Ectodermal cell (in vitro differentiated cells): ENCODE measurements at regions not wholly inside any gene's neighbourhood (a gene's known extent, or its start where the extent isn't known, plus 50 kb on each side); places are given as distances from the start of the nearest gene placed in this dataset.
"Not testable (repeated sequence)": the region's sequence is repeated elsewhere in the genome, so short reads cannot be mapped to it uniquely, and the experiment has no call there.

Source experiments
- H3K27ac ChIP-seq: 2 replicates; pipeline ENCODE4 v1.7.0; 2013; ENCODE audit warnings: mild to moderate bottlenecking, low read depth, low read length; ENCODE audit not compliant: insufficient read depth, poor library complexity, severe bottlenecking
- H3K27me3 ChIP-seq: 2 replicates; pipeline ENCODE4 v1.7.0; 2013; ENCODE audit warnings: mild to moderate bottlenecking, low read length; ENCODE audit not compliant: insufficient read depth, control insufficient read depth, poor library complexity, severe bottlenecking
- H3K36me3 ChIP-seq: one replicate; pipeline ENCODE4 v1.7.0; 2013; ENCODE audit warnings: low read length; ENCODE audit not compliant: control insufficient read depth, insufficient read depth
- H3K4me1 ChIP-seq: one replicate; pipeline ENCODE4 v1.7.0; 2013; ENCODE audit warnings: low read length; ENCODE audit not compliant: control insufficient read depth, insufficient read depth
- H3K4me3 ChIP-seq: 2 replicates; pipeline ENCODE4 v1.7.0; 2013; ENCODE audit warnings: low read depth, low read length, control low read depth; ENCODE audit not compliant: insufficient read depth
- H3K9me3 ChIP-seq: 2 replicates; pipeline ENCODE4 v1.7.0; 2013; ENCODE audit warnings: mild to moderate bottlenecking, low read length, moderate library complexity; ENCODE audit not compliant: control insufficient read depth
- WGBS, 2 experiments: methylation state at CpG; one replicate each; pipeline ENCODE4 v1.1.7; 2013; ENCODE audit warnings: missing lambda C conversion rate in 2 of 2; 5-methylcytosine and 5-hydroxymethylcytosine counted together

DNA sequence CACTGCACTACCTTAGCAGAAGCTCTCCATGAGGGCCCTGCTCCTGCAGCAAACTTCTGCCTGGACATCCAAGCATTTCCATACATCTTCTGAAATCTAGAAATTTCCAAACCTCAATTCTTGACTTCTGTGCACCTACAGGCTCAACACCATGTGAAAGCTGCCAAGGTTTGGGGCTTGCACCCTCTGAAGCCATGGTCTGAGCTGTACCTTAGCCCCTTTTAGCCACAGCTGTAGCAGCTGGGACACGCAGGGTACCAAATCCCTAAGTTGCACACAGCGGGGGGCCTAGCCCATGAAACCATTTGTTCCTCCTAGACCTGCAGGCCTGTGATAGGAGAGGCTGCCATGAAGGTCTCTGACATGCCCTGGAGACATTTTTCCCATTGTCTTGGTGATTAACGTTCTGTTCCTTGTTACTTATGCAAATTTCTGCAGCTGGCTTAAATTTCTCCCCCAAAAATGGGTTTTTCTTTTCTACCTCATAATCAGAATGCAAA lies 102.7 kb downstream of the EN1 start:
- not testable (repeated sequence) for H3K36me3 ChIP-seq, H3K9me3 ChIP-seq, H3K27ac ChIP-seq, H3K4me1 ChIP-seq, H3K4me3 ChIP-seq, H3K27me3 ChIP-seq
- 91% methylated on average over 3 of the region's 3 CpGs for WGBS, 2 experiments

DNA sequence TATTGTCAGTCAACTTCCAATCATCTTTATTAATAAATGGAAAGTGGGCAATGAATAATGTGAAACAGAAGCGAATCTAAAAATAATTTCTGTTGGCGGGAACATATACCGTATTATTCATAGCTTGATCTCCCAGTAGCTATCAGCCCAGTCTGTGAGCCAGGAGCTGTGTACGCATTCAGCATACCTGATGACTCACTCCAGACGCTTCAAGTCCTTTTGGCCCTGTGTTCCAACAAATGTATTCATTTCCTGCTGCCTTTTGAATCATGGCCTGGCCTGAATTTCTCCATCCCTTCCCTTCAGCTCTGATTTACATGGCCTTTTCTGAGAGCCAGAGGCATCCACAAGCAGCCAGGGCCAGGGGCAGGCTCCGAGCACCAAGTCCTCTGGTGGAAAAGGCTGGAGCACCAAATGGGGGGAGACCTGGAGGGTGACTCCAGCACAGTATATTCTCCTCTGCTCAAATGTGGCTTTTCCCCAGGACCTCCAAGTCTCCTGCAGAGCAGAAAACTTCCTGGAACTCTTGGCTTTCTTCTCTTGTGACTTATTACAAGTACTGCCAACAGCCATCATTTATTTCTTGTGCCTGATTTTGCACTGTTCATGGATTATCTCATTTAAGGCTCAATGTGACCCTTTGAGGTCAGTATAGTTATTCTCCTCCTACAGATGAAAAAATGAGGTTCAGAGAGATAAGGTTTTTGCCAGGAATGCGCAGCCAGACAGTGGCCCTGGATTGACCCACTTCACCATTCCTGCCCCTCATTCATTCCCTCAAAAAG lies 108.7 kb downstream of the EN1 start:
- Histone ChIP-seq H3K9me3 (no peaks in the 10 kb centered on the region), H3K4me1 (no peaks in the 10 kb centered on the region), H3K36me3 (no peaks in the 10 kb centered on the region), H3K27me3 (no peaks in the 10 kb centered on the region), H3K4me3 (no peak overlapping the region), H3K27ac (no peak overlapping the region)
- WGBS, 2 experiments = 90 to 94% methylated on average over 7 of the region's 7 CpGs

DNA sequence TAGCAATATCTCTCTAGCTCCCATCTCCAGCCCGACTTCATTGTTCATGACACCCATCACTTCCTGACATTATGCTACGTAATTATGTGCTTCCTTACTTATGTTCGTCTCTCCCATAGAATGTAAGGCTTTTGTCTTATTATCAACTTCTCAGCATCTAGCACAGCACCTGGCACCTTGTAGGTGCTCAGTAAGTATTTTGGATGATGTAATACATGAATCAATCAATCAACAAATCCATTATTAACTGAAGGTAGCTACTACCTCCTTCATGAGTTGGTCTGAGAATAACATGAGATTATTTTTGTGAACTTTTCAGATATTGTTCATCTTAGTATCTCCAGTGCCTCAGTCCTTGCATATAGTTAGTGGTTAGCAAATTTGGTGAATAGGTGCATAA lies 109.3 kb downstream of the EN1 start:
- no peaks in the 10 kb centered on the region for H3K4me1 ChIP-seq
- H3K4me3 ChIP-seq = no peak overlapping the region
- no peaks in the 10 kb centered on the region for H3K27me3 ChIP-seq
- 95 to 97% methylated on average over 3 of the region's 3 CpGs for WGBS, 2 experiments
- H3K9me3 ChIP-seq = no peaks in the 10 kb centered on the region
- no peak overlapping the region for H3K27ac ChIP-seq
- H3K36me3 ChIP-seq = no peaks in the 10 kb centered on the region

- H3K27ac ChIP-seq = no peak overlapping the region
- 79% methylated on average over 5 of the region's 5 CpGs for WGBS, 2 experiments
- H3K4me3 ChIP-seq = no peak overlapping the region
- H3K27me3 ChIP-seq = no peaks in the 10 kb centered on the region
- H3K9me3 ChIP-seq = no peaks in the 10 kb centered on the region
- no peaks in the 10 kb centered on the region for H3K4me1 ChIP-seq
- no peaks in the 10 kb centered on the region for H3K36me3 ChIP-seq
These were observed 109.8 kb downstream of the EN1 start for GRCh38 chr2:118737684-118738083.

GRCh38 chr2:118732432-118732831 lies 115.0 kb downstream of the EN1 start:
- Histone ChIP-seq H3K36me3 (no peaks in the 10 kb centered on the region), H3K9me3 (no peaks in the 10 kb centered on the region), H3K4me3 (no peak overlapping the region), H3K27ac (no peak overlapping the region), H3K4me1 (no peaks in the 10 kb centered on the region), H3K27me3 (no peaks in the 10 kb centered on the region)
- WGBS, 2 experiments = 95 to 98% methylated on average over 3 of the region's 3 CpGs

DNA sequence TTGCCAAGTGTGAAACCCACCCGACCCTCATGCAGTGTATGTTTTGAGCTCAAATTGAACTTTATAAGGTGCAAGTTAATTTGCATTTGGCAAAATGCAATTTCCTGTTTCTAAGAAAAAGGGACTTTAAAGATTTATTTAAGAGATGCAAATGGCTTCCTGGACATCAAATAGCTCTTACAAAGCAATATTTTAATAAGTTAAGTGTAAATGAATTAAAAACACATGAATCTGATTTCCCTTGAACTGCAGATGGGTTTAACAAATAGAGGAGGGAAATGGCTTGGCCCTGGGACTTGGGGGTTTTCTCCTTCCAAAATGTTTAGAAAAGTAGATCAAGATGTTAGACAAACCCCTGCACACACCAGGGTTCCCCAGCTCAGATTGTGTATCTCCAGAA lies 116.0 kb downstream of the EN1 start:
- Histone ChIP-seq H3K4me1 (no peaks in the 10 kb centered on the region), H3K4me3 (no peak overlapping the region), H3K9me3 (no peaks in the 10 kb centered on the region), H3K27ac (no peak overlapping the region), H3K36me3 (no peaks in the 10 kb centered on the region), H3K27me3 (no peaks in the 10 kb centered on the region)
- WGBS, 2 experiments = 92 to 100% methylated on average over 1 of the region's 1 CpG

GRCh38 chr2:118730405-118730804 lies 117.0 kb downstream of the EN1 start:
- WGBS, 2 experiments = 71 to 78% methylated on average over 3 of the region's 3 CpGs
- no peak overlapping the region for H3K4me3 ChIP-seq
- H3K36me3 ChIP-seq = no peaks in the 10 kb centered on the region
- no peak overlapping the region for H3K27ac ChIP-seq
- no peaks in the 10 kb centered on the region for H3K4me1 ChIP-seq
- no peaks in the 10 kb centered on the region for H3K9me3 ChIP-seq
- no peaks in the 10 kb centered on the region for H3K27me3 ChIP-seq

- Histone ChIP-seq H3K4me1 (no peaks in the 10 kb centered on the region), H3K27me3 (no peaks in the 10 kb centered on the region), H3K4me3 (no peak overlapping the region), H3K36me3 (no peaks in the 10 kb centered on the region), H3K9me3 (no peaks in the 10 kb centered on the region), H3K27ac (no peak overlapping the region)
- WGBS, 2 experiments = 93 to 100% methylated on average over 1 of the region's 1 CpG
These were observed 117.7 kb downstream of the EN1 start for GRCh38 chr2:118729760-118730159.

DNA sequence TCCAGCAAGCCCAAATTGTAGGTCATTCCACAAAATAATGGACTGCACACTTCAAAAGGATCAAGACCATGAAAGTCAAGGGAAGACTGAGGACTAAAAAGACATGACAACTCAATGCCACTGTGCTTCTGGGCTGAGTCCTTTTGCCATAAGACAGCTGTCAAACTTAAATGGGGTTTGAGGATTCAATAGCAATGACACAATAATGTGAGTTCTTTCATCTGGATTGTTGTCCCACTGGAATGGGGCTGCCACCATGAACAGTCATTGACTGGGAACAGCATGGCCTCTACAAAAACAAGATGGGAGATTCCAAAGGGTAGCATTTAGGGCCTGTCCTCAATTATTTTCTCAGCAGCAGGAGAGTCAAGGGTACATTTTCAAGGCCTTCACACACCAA lies 118.5 kb downstream of the EN1 start:
- Histone ChIP-seq H3K4me3 (no peak overlapping the region), H3K4me1 (no peaks in the 10 kb centered on the region), H3K36me3 (no peaks in the 10 kb centered on the region), H3K27ac (no peak overlapping the region), H3K27me3 (no peaks in the 10 kb centered on the region), H3K9me3 (no peaks in the 10 kb centered on the region)

DNA sequence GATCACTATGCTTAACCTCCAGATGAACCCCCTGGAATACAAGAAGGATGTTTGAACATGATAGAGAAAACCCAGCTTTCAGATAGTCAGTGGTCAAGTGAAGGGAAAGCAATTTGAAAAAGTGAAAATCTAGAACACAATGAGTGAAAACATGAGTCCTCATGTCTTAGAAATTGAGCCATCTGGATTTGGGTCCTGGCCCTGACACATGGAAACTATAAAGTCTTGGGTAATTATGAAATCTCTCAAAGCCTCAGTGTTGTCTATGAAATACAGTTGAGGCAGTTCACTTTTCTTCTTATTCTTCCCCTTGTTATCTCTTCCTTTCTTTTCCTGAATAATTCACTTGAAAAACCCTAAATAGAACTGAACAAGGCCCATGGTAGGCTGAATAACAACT lies 120.6 kb downstream of the EN1 start:
- no peaks in the 10 kb centered on the region for H3K27me3 ChIP-seq
- no peak overlapping the region for H3K27ac ChIP-seq
- H3K4me3 ChIP-seq = no peak overlapping the region
- no peaks in the 10 kb centered on the region for H3K9me3 ChIP-seq
- H3K4me1 ChIP-seq = no peaks in the 10 kb centered on the region
- no peaks in the 10 kb centered on the region for H3K36me3 ChIP-seq

- no peaks in the 10 kb centered on the region for H3K9me3 ChIP-seq
- no peaks in the 10 kb centered on the region for H3K4me1 ChIP-seq
- no peak overlapping the region for H3K4me3 ChIP-seq
- no peaks in the 10 kb centered on the region for H3K36me3 ChIP-seq
- no peaks in the 10 kb centered on the region for H3K27me3 ChIP-seq
- H3K27ac ChIP-seq = no peak overlapping the region
- 79 to 83% methylated on average over 4 of the region's 4 CpGs for WGBS, 2 experiments
These were observed 124.1 kb downstream of the EN1 start for GRCh38 chr2:118723394-118723793.
